ENCODE measurements at regions not wholly inside any gene's neighbourhood (a gene's known extent, or its start where the extent isn't known, plus 50 kb on each side); places are given as distances from the start of the nearest gene placed in this dataset.
"Not testable (repeated sequence)": the region's sequence is repeated elsewhere in the genome, so short reads cannot be mapped to it uniquely, and the experiment has no call there.

DNA sequence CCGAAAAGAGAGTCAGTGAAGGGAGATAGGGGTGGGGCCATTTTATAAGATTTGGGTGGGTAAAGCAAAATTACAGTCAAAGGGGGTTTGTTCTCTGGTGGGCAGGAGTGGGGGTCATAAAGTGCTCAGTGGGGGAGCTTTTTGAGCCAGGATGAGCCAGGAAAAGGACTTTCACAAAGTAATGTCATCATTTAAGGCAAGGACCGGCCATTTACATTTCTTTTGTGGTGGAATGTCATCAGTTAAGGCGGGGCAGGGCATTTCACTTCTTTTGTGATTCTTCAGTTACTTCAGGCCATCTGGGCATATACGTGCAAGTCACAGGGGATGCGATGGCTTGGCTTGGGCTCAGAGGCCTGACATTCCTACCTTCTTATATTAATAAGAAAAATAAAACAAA is 511.6 kb downstream of the GRIN2A start:
- DNase-seq (ENCODE audit: low read depth in 1 of 2, low spot score in 2 of 2); H3K36me3 ChIP-seq; H3K4me3 ChIP-seq; H3K27ac ChIP-seq; H3K4me1 ChIP-seq (replicated peaks); H3K27me3 ChIP-seq (replicated peaks); H3K9me3 ChIP-seq (replicated peaks): not testable (repeated sequence)

DNA sequence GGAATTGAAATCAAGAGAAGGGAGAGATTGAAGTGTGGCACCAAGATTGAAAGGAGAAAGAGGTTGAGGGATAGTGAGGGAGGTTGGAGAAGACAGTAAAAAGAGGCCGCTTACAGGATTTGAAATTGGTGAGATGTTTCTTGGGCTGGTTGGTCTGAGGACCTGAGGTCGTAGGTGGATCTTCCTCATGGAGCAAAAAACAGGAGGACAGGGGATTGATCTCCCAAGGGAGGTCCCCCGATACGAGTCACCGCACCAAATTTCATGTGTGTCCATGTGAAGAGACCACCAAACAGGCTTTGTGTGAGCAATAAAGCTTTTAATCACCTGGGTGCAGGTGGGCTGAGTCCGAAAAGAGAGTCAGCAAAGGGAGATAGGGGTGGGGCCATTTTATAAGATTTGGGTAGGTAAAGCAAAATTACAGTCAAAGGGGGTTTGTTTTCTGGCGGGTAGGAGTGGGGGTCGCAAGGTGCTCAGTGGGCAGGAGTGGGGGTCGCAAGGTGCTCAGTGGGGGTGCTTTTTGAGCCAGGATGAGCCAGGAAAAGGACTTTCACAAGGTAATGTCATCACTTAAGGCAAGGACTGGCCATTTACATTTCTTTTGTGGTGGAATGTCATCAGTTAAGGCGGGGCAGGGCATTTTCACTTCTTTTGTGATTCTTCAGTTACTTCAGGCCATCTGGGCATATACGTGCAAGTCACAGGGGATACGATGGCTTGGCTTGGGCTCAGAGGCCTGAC is 505.5 kb downstream of the GRIN2A start:
- not testable (repeated sequence) for H3K4me1 ChIP-seq (replicated peaks); H3K27me3 ChIP-seq (replicated peaks); DNase-seq (ENCODE audit: low read depth in 1 of 2, low spot score in 2 of 2); H3K9me3 ChIP-seq (replicated peaks); H3K4me3 ChIP-seq; H3K27ac ChIP-seq; H3K36me3 ChIP-seq

DNA sequence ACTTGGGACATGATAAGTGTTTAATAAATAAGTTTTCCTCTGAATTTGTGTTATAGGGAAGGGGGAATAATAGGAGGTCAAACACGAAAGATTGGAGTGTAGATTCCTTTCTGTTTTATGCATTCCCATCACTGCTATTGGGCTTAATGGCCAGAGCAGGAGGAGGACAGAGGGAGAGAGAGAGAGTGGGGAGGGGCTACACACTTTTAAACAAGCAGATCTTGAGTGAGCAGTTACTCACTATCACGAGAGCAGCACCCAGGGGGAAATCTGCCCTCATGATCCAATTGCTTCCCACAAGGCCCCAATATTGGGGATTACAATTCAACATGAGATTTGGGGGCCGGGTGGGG is 505.0 kb downstream of the GRIN2A start:
- Histone ChIP-seq H3K27ac (no peak overlapping the region), H3K36me3 (no peaks in the 10 kb centered on the region), H3K4me3 (no peak overlapping the region), H3K9me3 (replicated peaks) (no peaks in the 10 kb centered on the region), H3K27me3 (replicated peaks) (no peaks in the 10 kb centered on the region), H3K4me1 (replicated peaks) (no peaks in the 10 kb centered on the region)
- no peak for DNase-seq (ENCODE audit: low read depth in 1 of 2, low spot score in 2 of 2)

DNA sequence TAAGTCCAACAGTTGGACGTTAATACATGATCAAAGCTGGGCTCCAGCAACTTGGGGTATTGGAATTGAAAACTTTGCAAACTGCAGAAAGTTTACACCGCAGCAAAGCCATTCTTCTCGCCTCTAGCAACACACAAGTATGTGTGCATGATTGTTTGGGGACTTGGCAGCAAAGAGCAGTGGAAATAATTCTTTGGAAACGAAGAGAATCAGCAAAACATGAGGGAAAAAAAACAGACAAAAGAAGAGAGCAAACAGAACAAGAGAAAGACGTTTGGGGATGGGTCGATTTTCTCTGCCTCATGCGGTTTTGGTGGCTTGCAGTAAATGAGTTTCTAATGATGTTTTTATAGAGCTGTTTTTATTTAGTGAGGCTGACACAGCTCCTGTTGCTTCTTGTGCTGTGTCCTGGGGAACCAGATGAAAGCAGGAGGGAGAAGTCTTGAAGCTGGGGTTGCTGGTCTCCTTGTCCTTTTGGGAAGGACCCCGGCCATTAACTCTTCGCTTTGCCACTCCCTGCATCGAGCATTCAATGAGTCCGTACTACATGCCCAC is 502.9 kb downstream of the GRIN2A start:
- H3K4me1 ChIP-seq (replicated peaks): no peaks in the 10 kb centered on the region
- DNase-seq (ENCODE audit: low read depth in 1 of 2, low spot score in 2 of 2): no peak
- H3K27me3 ChIP-seq (replicated peaks): no peaks in the 10 kb centered on the region
- no peak overlapping the region for H3K27ac ChIP-seq
- no peaks in the 10 kb centered on the region for H3K9me3 ChIP-seq (replicated peaks)
- H3K4me3 ChIP-seq: no peak overlapping the region
- H3K36me3 ChIP-seq: no peaks in the 10 kb centered on the region

DNA sequence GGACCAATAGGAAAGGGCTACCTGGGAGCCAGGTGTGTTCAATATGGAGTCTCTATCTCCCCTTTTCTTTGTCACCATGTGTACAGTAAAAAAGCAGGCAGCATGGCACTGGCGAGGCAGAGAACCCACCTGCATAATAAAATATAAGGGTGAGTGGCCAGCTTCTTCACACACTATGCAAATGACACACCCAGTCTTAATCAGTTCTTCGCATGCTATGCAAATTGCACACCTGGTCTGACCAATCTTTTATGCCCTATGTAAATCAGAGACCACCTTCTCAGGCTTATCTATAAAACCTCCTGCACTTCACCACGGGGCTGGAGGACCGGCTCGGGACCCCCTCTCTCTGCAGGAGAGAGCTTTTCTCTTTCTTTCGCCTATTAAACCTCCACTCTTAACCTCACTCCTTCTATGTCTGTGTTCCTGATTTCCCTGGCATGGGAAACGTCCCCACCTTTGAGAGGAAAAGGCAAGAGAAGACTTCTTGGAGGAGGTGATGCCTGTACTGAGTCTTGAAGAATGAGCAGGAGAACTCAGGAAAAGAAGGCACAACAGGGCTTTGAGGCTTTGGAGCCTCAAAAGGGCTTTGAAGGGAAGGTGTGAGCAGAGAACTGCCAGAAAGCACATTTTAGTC is 502.1 kb downstream of the GRIN2A start:
- H3K27ac ChIP-seq: no peak overlapping the region
- H3K36me3 ChIP-seq: no peaks in the 10 kb centered on the region
- no peaks in the 10 kb centered on the region for H3K27me3 ChIP-seq (replicated peaks)
- DNase-seq (ENCODE audit: low read depth in 1 of 2, low spot score in 2 of 2): no peak
- H3K4me3 ChIP-seq: no peak overlapping the region
- H3K4me1 ChIP-seq (replicated peaks): no peaks in the 10 kb centered on the region
- no peaks in the 10 kb centered on the region for H3K9me3 ChIP-seq (replicated peaks)

DNA sequence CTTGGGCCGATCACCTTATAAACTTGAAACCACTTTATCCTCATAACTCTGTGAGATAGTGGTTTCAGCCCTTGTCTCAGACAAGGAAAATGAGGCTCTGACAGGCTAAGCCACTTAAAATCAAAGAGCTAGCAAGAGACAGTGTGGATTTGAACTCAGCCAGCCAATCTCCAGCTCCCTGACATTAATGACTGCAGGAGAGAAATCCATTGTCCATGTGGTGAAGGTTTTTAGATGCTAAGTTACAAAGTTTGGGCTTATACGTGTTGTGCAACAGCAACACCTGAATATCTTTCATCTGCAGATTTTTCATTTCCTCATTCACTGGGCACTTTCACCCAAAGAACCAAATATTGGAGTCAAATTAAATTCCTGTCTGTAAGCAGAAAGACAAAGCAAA is 501.3 kb downstream of the GRIN2A start:
- Histone ChIP-seq H3K4me1 (replicated peaks) (no peaks in the 10 kb centered on the region), H3K4me3 (no peak overlapping the region), H3K9me3 (replicated peaks) (no peaks in the 10 kb centered on the region), H3K36me3 (no peaks in the 10 kb centered on the region), H3K27ac (no peak overlapping the region), H3K27me3 (replicated peaks) (no peaks in the 10 kb centered on the region)
- DNase-seq (ENCODE audit: low read depth in 1 of 2, low spot score in 2 of 2): no peak

DNA sequence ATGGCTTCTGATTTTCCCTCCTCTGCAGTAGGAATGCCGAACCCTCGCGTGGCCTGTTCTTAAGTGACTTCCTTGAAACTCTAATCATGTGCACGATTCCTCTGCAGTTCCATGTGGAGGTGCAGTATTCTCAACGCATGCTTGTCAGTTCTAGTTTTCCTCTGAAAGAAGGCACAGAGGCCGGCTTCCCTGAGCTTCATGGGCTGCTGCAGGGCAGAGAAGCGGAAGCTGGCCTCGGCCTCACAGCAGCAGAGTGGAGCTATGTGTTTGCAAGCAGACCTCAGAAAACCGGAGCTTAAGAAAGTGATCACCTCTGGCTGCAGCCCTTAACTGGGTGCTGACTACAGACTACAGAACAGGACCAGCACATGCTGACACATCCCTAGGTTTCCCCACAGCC is 500.7 kb downstream of the GRIN2A start:
- Histone ChIP-seq H3K9me3 (replicated peaks) (no peaks in the 10 kb centered on the region), H3K27me3 (replicated peaks) (no peaks in the 10 kb centered on the region), H3K27ac (no peak overlapping the region), H3K4me3 (no peak overlapping the region), H3K4me1 (replicated peaks) (no peaks in the 10 kb centered on the region), H3K36me3 (no peaks in the 10 kb centered on the region)
- no peak for DNase-seq (ENCODE audit: low read depth in 1 of 2, low spot score in 2 of 2)

DNA sequence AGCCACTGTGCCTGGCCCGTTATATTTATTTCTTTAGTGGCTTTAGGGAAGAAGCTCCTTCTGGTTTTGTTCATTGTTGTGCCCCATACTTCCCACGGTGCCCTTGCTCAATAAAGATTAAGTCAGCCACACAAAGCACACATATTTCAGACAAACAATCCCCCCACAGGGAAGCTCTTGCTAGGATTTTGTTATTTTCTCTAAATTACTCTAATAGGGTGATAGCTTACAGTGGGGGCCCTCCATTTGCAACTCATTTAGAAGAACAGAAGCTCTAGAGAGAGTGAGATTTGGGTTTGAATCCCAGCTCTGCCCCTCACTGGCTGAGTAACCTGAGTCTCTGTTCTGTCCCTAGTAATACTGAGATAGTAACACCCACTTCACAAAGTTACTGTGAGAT is 499.9 kb downstream of the GRIN2A start:
- no peaks in the 10 kb centered on the region for H3K27me3 ChIP-seq (replicated peaks)
- no peaks in the 10 kb centered on the region for H3K36me3 ChIP-seq
- no peaks in the 10 kb centered on the region for H3K4me1 ChIP-seq (replicated peaks)
- no peak overlapping the region for H3K27ac ChIP-seq
- H3K9me3 ChIP-seq (replicated peaks): no peaks in the 10 kb centered on the region
- H3K4me3 ChIP-seq: no peak overlapping the region
- DNase-seq (ENCODE audit: low read depth in 1 of 2, low spot score in 2 of 2): no peak

DNA sequence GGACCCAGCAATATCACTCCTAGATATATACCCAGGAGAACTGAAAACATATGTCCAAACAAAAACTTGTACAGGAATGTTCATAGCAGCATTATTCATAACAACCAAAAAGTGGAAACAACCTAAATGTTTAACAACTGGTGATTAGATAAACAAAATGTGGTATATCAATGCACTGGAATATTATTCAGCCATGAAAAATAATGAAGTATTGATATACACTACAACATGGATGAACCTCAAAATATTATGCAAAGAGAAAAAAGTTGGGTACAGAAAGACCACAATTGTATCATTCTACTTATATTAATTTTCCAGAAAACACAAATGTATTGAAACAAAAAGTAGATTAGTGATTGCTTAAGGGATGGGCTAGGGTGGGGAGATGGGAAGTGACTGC is 498.6 kb downstream of the GRIN2A start:
- no peak overlapping the region for H3K27ac ChIP-seq
- H3K4me1 ChIP-seq (replicated peaks): no peaks in the 10 kb centered on the region
- H3K27me3 ChIP-seq (replicated peaks): no peaks in the 10 kb centered on the region
- no peak overlapping the region for H3K4me3 ChIP-seq
- no peak for DNase-seq (ENCODE audit: low read depth in 1 of 2, low spot score in 2 of 2)
- no peaks in the 10 kb centered on the region for H3K36me3 ChIP-seq
- H3K9me3 ChIP-seq (replicated peaks): no peaks in the 10 kb centered on the region

DNA sequence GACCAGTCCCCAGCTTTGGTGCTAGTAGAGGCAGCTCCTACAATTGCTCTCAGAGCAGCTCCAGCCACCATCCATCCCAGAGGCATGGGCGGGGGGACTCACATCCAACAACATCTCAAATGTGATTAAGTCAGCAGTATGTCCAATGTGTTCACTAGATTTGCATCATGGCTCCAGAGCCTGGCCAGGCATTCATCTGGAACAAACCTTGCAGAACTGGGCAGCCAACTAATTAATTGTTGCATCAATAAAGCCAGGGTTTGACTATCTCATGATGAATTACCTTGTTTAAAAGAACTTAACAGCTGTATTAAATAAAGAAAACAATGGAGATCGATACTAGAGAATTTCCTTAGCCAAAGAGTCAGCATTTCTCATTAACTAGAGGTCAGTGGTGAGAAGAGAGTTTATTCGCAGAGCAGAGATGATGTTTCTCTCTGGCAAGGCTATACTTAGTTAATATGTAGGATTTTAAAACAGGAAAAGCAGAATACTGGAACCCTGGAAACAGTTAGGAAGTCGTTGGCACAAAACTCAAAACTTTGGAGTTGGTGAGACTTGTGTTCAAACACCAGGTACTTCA is 494.4 kb downstream of the GRIN2A start:
- no peak for DNase-seq (ENCODE audit: low read depth in 1 of 2, low spot score in 2 of 2)
- no peaks in the 10 kb centered on the region for H3K4me1 ChIP-seq (replicated peaks)
- no peaks in the 10 kb centered on the region for H3K27me3 ChIP-seq (replicated peaks)
- H3K4me3 ChIP-seq: no peak overlapping the region
- no peaks in the 10 kb centered on the region for H3K36me3 ChIP-seq
- H3K27ac ChIP-seq: no peak overlapping the region
- no peaks in the 10 kb centered on the region for H3K9me3 ChIP-seq (replicated peaks)

DNA sequence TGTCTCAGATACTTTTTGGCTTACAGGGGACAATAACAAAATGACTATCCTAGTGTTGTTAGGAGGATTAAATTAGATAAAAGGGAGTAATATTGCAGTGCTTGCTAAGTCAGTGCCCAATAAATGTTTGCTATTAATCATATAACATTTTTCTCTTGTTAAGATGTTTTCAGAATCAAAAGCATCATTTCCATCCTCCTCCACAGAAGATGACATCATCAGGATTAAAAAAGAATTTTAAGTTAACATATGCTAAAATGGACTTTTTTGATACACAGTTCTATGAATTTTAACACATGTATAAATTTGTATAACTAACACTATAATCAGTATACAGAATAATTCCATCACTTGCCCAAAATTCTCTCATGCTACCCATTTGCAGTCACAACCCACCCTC is 492.6 kb downstream of the GRIN2A start:
- H3K36me3 ChIP-seq: no peaks in the 10 kb centered on the region
- H3K9me3 ChIP-seq (replicated peaks): no peaks in the 10 kb centered on the region
- 0 out of 2 replicates have a peak, but pooled peaks cover 8% of the 10 kb centered on the region for H3K27me3 ChIP-seq (replicated peaks)
- no peak for DNase-seq (ENCODE audit: low read depth in 1 of 2, low spot score in 2 of 2)
- no peaks in the 10 kb centered on the region for H3K4me1 ChIP-seq (replicated peaks)
- no peak overlapping the region for H3K4me3 ChIP-seq
- H3K27ac ChIP-seq: no peak overlapping the region

DNA sequence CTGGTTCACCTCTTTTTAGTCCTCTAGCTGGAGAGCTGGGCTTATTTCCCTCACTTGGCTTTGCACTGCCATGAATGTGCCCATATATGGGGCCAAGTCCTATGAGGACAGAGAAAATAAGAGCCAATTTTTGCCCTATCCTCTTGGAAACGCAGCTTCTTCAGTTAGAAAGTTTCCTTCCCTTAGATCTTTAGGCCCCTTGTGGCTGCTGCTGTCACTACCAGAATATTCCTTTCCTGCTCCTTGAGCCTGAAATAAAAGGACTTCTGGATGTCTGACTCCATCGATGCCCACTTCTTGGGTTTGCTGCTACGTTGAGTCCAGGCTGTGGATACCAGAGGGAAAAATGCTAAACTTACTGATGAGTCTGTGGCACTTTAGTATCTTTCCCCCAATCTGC is 487.1 kb downstream of the GRIN2A start:
- H3K9me3 ChIP-seq (replicated peaks): no peaks in the 10 kb centered on the region
- 0 out of 2 replicates have a peak, but pooled peaks cover 8% of the 10 kb centered on the region for H3K27me3 ChIP-seq (replicated peaks)
- no peaks in the 10 kb centered on the region for H3K4me1 ChIP-seq (replicated peaks)
- H3K4me3 ChIP-seq: no peak overlapping the region
- H3K36me3 ChIP-seq: no peaks in the 10 kb centered on the region
- no peak for DNase-seq (ENCODE audit: low read depth in 1 of 2, low spot score in 2 of 2)
- no peak overlapping the region for H3K27ac ChIP-seq
